RWPE1 (cell line): ENCODE measurements at regions not wholly inside any gene's neighbourhood (a gene's known extent, or its start where the extent isn't known, plus 50 kb on each side); places are given as distances from the start of the nearest gene placed in this dataset.
"Not testable (repeated sequence)": the region's sequence is repeated elsewhere in the genome, so short reads cannot be mapped to it uniquely, and the experiment has no call there.

Source experiments
- CTCF ChIA-PET: fragments of 350-600 bp; sonication (Branson Sonifier 250); formaldehyde crosslinking; extraction: SDS; loops from one replicate; lab custom pipeline; 2021; lab: Yijun Ruan, JAX
- POLR2A ChIA-PET: fragments of 400-600 bp; formaldehyde crosslinking; extraction: SDS; loops from one replicate; lab custom pipeline; 2020; ENCODE audit warnings: antibody characterized with exemption; ENCODE audit not compliant: low non-redundant PET; lab: Yijun Ruan, JAX
- DNase-seq: peaks from one replicate; pipeline ENCODE4 v3.0.0; 2012; ENCODE audit warnings: low spot score
- H3K27ac ChIP-seq: fragments of 450-650 bp; 2 replicates; pipeline ENCODE4 v1.5.1; 2017

DNA sequence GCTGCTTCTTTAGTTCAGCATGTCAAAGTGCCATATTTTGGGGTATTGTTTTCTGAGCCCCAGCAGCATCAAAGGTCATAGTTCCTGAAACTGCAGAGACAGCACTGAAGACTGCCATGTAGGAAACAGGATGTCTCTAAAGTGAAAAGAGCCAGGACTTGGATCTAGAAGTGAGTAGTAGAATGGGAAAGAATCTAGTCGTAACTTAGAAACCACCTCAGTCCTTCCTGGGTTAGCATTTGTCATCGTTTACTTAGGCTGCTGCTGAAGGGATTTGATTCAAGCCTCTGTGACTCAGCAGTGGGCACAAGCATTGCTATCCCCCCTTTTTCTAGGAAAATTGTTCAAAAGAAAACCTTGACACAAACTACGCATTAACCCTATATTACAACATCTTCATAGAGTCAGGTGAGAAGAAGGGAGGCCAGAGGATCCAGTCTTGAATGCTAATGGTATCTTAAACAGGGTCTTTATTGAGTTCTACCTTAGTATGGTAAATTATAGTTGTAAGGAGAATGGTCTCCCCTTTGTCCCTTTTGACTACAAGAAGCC, 108.8 kb downstream of the FAM72B start:
- not testable (repeated sequence) for DNase-seq

GRCh38 chr1:121076674-121077073, 107.5 kb downstream of the FAM72B start:
- H3K27ac ChIP-seq, POLR2A ChIA-PET, CTCF ChIA-PET, DNase-seq: not testable (repeated sequence)

More for the DNA sequence above, 108.8 kb downstream of the FAM72B start:
- CTCF ChIA-PET, H3K27ac ChIP-seq, POLR2A ChIA-PET: not testable (repeated sequence)

DNA sequence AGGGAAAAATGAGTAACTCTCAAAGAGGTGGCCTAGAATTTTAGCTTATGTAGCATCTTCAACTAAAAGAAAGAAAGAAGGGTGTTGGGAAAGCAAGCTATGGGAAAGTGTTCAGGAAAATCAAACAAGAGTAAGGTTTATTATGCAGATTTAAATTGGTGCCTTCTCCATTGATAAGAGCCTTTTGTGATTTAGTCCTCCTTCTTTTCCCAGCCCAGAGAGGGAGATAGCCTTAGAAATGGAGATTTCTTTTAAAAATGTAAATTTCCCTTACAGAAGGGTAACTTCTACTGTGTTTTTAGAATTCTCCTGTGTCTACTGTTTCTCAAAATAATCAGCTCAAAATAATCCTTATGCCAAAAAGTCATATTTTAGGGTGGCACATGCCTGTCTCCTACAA, 104.5 kb downstream of the FAM72B start:
- POLR2A ChIA-PET, H3K27ac ChIP-seq, CTCF ChIA-PET, DNase-seq: not testable (repeated sequence)

DNA sequence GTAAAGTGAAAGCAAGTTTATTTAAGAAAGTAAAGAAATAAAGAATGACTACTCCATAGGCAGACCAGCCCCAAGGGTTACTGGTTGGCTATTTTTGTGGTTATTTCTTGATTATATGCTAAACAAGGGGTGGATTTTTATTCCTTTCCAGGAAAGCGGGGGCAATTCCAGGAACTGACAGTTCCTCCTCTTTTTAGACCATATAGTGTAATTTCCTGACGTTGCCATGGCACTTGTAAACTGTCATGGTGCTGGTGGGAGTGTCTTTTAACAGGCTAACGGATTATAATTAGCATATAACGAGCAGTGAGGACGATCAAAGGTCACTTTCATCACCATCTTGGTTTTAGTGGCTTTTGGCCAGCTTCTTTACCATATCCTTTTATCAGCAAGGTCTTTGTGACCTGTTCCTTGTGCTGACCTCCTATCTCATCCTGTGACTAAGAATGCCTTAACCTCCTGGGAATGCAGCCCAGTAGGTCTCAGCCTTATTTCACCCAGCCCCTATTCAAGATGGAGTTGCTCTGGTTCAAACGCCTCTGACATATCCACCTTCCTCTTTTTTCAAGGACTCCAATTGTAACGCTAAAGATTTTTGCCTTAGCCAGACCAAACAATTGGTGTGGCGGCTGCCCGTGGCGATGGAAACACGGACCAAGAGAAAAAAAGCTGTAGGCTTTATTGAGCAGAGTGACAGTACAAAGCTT, 103.8 kb downstream of the FAM72B start:
- H3K27ac ChIP-seq, DNase-seq, CTCF ChIA-PET, POLR2A ChIA-PET: not testable (repeated sequence)

DNA sequence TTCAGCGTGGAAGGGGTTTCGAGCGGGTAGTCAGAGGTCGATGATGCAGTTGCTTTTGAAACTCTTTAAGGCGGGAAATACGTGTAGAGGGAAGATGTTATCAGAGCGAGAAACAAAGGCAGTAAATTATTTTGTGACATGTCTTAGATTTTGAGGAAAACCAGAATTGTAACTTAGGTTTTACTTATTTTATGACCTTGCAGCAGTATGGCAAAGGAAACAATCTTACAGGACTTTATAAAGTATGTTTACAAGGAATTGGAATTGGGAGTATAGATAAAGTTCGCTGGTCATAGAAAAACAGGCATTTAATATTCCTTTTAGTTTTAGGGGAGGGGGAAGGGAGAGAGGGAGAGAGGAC, 103.3 kb downstream of the FAM72B start:
- DNase-seq, H3K27ac ChIP-seq, POLR2A ChIA-PET, CTCF ChIA-PET: not testable (repeated sequence)

- H3K27ac ChIP-seq, CTCF ChIA-PET, POLR2A ChIA-PET, DNase-seq: not testable (repeated sequence)
These were observed 102.4 kb downstream of the FAM72B start for GRCh38 chr1:121081625-121082199.

- CTCF ChIA-PET, DNase-seq, H3K27ac ChIP-seq, POLR2A ChIA-PET: not testable (repeated sequence)
These were observed 101.1 kb downstream of the FAM72B start for GRCh38 chr1:121082995-121083394.

DNA sequence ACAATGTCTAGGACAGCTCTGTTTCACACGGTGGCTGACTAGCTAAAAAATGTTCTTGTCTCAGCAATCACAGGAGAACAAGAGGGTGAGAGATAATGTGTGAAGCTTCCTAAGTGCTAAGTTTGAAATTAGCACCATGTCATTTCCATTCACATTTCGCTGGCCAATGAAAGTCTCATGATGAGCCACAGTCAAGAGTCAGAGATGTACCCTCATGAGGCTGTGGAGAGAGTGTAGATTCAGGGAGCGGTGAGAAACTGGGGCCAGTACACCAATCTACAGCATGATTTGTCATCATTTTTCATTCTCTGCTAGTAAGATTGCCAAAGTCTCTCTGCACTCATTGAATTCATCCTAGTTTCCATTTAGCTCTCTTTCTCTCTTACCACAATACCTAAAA, 97.9 kb downstream of the FAM72B start:
- CTCF ChIA-PET, H3K27ac ChIP-seq, DNase-seq, POLR2A ChIA-PET: not testable (repeated sequence)

DNA sequence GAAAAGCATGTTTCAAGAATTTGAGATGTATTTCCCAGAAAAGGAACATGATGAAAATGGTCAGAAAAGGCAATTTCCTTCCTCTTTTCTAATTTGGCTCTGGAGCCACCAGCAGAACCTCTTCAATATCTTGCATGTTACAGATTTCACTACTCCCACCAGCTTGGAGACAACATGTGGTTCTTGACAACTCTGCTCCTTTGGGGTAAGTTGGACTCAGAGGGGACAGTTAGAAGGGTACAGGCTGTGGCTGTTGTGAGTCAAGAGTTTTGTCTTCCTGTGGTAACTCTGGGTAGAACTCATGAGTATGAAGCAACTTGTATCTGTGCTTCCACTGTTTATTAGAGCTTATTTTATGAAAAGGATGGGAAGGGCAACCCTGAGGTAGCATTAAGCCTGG, 96.9 kb downstream of the FAM72B start:
- DNase-seq, POLR2A ChIA-PET, CTCF ChIA-PET, H3K27ac ChIP-seq: not testable (repeated sequence)

GRCh38 chr1:121088568-121088967, 95.6 kb downstream of the FAM72B start:
- DNase-seq, H3K27ac ChIP-seq, CTCF ChIA-PET, POLR2A ChIA-PET: not testable (repeated sequence)

GRCh38 chr1:121092329-121092968, 91.7 kb downstream of the FAM72B start:
- DNase-seq, POLR2A ChIA-PET, H3K27ac ChIP-seq, CTCF ChIA-PET: not testable (repeated sequence)

DNA sequence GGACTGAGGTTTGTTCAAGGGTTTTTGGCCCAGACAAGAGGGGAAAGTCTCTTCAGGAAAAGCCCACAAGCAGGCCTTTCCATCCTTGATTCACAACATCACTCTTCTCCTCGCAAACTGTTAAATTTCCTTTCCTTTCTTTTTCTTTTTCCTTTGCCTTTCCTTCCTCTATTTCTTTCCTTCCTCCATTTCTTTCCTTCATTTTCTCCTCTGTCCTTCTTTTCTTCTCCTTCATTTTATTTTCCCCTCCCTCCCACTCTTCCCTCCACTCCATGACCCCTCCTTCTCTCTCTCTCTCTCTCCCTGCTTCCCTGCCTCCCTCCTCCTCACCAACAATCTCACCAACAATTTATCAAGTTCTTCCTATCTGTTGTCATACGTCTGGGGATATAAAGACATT, 89.1 kb downstream of the FAM72B start:
- CTCF ChIA-PET, POLR2A ChIA-PET, H3K27ac ChIP-seq, DNase-seq: not testable (repeated sequence)
